LNCAP (cell line): ENCODE measurements at regions not wholly inside any gene's neighbourhood (a gene's known extent, or its start where the extent isn't known, plus 50 kb on each side); places are given as distances from the start of the nearest gene placed in this dataset.

Experiments used
- CTCF ChIP-seq: fragments of 450-650 bp; IDR thresholded peaks from 2 replicates; pipeline ENCODE4 v1.5.1; 2017; ENCODE audit warnings: mild to moderate bottlenecking

- no peak for TF ChIP-seq CTCF
Measured at GRCh38 chr1:193730017-193730416, 543.6 kb upstream of the B3GALT2 start.

GRCh38 chr1:193729429-193729828 is 543.0 kb upstream of the B3GALT2 start:
- no peak for TF ChIP-seq CTCF

- TF ChIP-seq CTCF = no peak
Measured at GRCh38 chr1:193727850-193728249, 541.4 kb upstream of the B3GALT2 start.

GRCh38 chr1:193726722-193727121 is 540.3 kb upstream of the B3GALT2 start:
- no peak for TF ChIP-seq CTCF

- TF ChIP-seq CTCF = no peak
Measured at GRCh38 chr1:193712392-193712791, 526.0 kb upstream of the B3GALT2 start.

GRCh38 chr1:193709607-193710006 is 523.2 kb upstream of the B3GALT2 start:
- TF ChIP-seq CTCF = no peak

GRCh38 chr1:193707271-193708021 is 521.0 kb upstream of the B3GALT2 start:
- TF ChIP-seq CTCF = no peak

- no peak for TF ChIP-seq CTCF
Measured at GRCh38 chr1:193706766-193707165, 520.4 kb upstream of the B3GALT2 start.
